Tongue (tissue), 1 donor: ENCODE measurements at regions not wholly inside any gene's neighbourhood (a gene's known extent, or its start where the extent isn't known, plus 50 kb on each side); places are given as distances from the start of the nearest gene placed in this dataset.

ENCODE experiments used
- DNase-seq: peaks from one replicate; pipeline ENCODE4 v3.0.0-alpha.2; 2015

- no peak for DNase-seq
These were observed 232.7 kb downstream of the MAF start for GRCh38 chr16:79367822-79368221.

GRCh38 chr16:79366635-79367034 lies 233.9 kb downstream of the MAF start:
- no peak for DNase-seq

- DNase-seq = no peak
These were observed 234.8 kb downstream of the MAF start for GRCh38 chr16:79365702-79366101.

GRCh38 chr16:79363484-79363883 lies 237.1 kb downstream of the MAF start:
- DNase-seq = no peak

- DNase-seq = no peak
These were observed 237.5 kb downstream of the MAF start for GRCh38 chr16:79363035-79363434.

GRCh38 chr16:79362300-79362970 lies 238.1 kb downstream of the MAF start:
- DNase-seq = no peak

- DNase-seq = no peak
These were observed 239.3 kb downstream of the MAF start for GRCh38 chr16:79361132-79361751.

- DNase-seq = no peak
These were observed 240.3 kb downstream of the MAF start for GRCh38 chr16:79360267-79360666.

- no peak for DNase-seq
These were observed 241.5 kb downstream of the MAF start for GRCh38 chr16:79359082-79359481.

GRCh38 chr16:79358188-79358587 lies 242.3 kb downstream of the MAF start:
- no peak for DNase-seq

- DNase-seq = no peak
These were observed 244.8 kb downstream of the MAF start for GRCh38 chr16:79355600-79356358.

GRCh38 chr16:79351927-79352326 lies 248.6 kb downstream of the MAF start:
- no peak for DNase-seq

- DNase-seq = no peak
These were observed 250.7 kb downstream of the MAF start for GRCh38 chr16:79349803-79350202.

GRCh38 chr16:79348521-79349306 lies 251.8 kb downstream of the MAF start:
- no peak for DNase-seq

- no peak for DNase-seq
These were observed 253.3 kb downstream of the MAF start for GRCh38 chr16:79347277-79347676.

- no peak for DNase-seq
These were observed 260.7 kb downstream of the MAF start for GRCh38 chr16:79339863-79340262.

GRCh38 chr16:79337906-79338305 lies 262.6 kb downstream of the MAF start:
- no peak for DNase-seq

GRCh38 chr16:79336437-79337229 lies 263.9 kb downstream of the MAF start:
- DNase-seq = no peak

- DNase-seq = no peak
These were observed 266.4 kb downstream of the MAF start for GRCh38 chr16:79334127-79334526.

GRCh38 chr16:79331066-79331465 lies 269.5 kb downstream of the MAF start:
- DNase-seq = no peak

- DNase-seq = no peak
These were observed 270.6 kb downstream of the MAF start for GRCh38 chr16:79329967-79330366.

- no peak for DNase-seq
These were observed 271.4 kb downstream of the MAF start for GRCh38 chr16:79329166-79329521.
